CD4-positive, alpha-beta T cell (primary cell): ENCODE measurements at regions not wholly inside any gene's neighbourhood (a gene's known extent, or its start where the extent isn't known, plus 50 kb on each side); places are given as distances from the start of the nearest gene placed in this dataset.

Experiments
- ATAC-seq: fragments of 200-7000 bp; cut with Tn5 transposase; one replicate; pipeline ENCODE4 v1.10.0; 2022; ENCODE audit warnings: mild to moderate bottlenecking; ENCODE audit not compliant: poor library complexity
- CTCF ChIA-PET: fragments of 350-600 bp; sonication (Branson Sonifier 250); formaldehyde crosslinking; loops from one replicate; lab custom pipeline; 2021; ENCODE audit warnings: antibody characterized with exemption, inconsistent platforms; lab: Charles Lee
- POLR2A ChIA-PET: fragments of 350-600 bp; sonication (Branson Sonifier 250); formaldehyde crosslinking; loops from one replicate; lab custom pipeline; 2021; ENCODE audit warnings: antibody characterized with exemption, inconsistent platforms; lab: Charles Lee
- DNase-seq, 14 experiments: peaks; one replicate each; pipeline ENCODE4 v3.0.0-alpha.2; 2013 to 2020; ENCODE audit warnings: mixed read lengths in 2 of 14
- H3K27ac ChIP-seq, 2 donors: one replicate each; pipeline versions ENCODE4 v1.5.1 to v1.7.0; 2013; ENCODE audit warnings: low read length in 2 of 2, low read depth in 1 of 2, mild to moderate bottlenecking in 1 of 2
- H3K27me3 ChIP-seq, 2 experiments: 1 replicate in 1 of 2; 2 replicates in 1 of 2; pipeline versions ENCODE4 v1.6.1 to v1.7.0; 2013; ENCODE audit warnings: low read length in 2 of 2, control low read depth in 1 of 2, mild to moderate bottlenecking in 1 of 2, moderate library complexity in 1 of 2; ENCODE audit not compliant: insufficient read depth in 2 of 2, control insufficient read depth in 1 of 2
- H3K36me3 ChIP-seq: one replicate; pipeline ENCODE4 v1.6.1; 2013; ENCODE audit warnings: low read length, control low read depth; ENCODE audit not compliant: insufficient read depth
- H3K4me1 ChIP-seq: one replicate; pipeline ENCODE4 v1.6.1; 2013; ENCODE audit warnings: low read length, control low read depth; ENCODE audit not compliant: insufficient read depth
- H3K4me3 ChIP-seq: one replicate; pipeline ENCODE4 v1.5.1; 2013; ENCODE audit warnings: mild to moderate bottlenecking, low read length, moderate library complexity
- H3K9me3 ChIP-seq, 2 experiments: 1 replicate in 1 of 2; 2 replicates in 1 of 2; pipeline versions ENCODE4 v1.6.1 to v1.7.0; 2013; ENCODE audit warnings: low read length in 2 of 2, mild to moderate bottlenecking in 2 of 2, control low read depth in 1 of 2, moderate library complexity in 1 of 2; ENCODE audit not compliant: control insufficient read depth in 1 of 2, insufficient read depth in 1 of 2
- H3K27ac Mint-ChIP-seq: one replicate; pipeline ENCODE4 v1.8.0; 2020; ENCODE audit warnings: mixed read lengths
- H3K27me3 Mint-ChIP-seq: one replicate; pipeline ENCODE4 v1.8.0; 2021; ENCODE audit warnings: mixed read lengths
- H3K36me3 Mint-ChIP-seq: one replicate; pipeline ENCODE4 v1.8.0; 2021; ENCODE audit warnings: low read depth, mixed read lengths
- H3K4me1 Mint-ChIP-seq: one replicate; pipeline ENCODE4 v1.8.0; 2021; ENCODE audit warnings: low read depth, mixed read lengths
- H3K4me3 Mint-ChIP-seq: one replicate; pipeline ENCODE4 v1.8.0; 2020; ENCODE audit warnings: mild to moderate bottlenecking, mixed read lengths
- H3K9me3 Mint-ChIP-seq: one replicate; pipeline ENCODE4 v1.8.0; 2020; ENCODE audit warnings: mixed read lengths
- CTCF ChIP-seq: fragments of 200-600 bp; IDR thresholded peaks from one replicate; pipeline ENCODE4 v1.8.0; 2022; ENCODE audit warnings: antibody characterized with exemption, mild to moderate bottlenecking
- intact Hi-C, 2 experiments: fragments of 100-400 bp; cut with DNase I in 1 of 2; cut with micrococcal nuclease in 1 of 2; formaldehyde crosslinking; loops; one replicate each; pipeline versions ENCODE4 v1.15.1 to v1.9.0; 2023 to 2025; cut with DNase I, micrococcal nuclease

- no peak for DNase-seq
- Histone ChIP-seq H3K4me3 (no peak overlapping the region), H3K27me3 (no peaks in the 10 kb centered on the region), H3K36me3 (no peaks in the 10 kb centered on the region), H3K9me3 (peaks cover 0 to 4% of the 10 kb centered on the region in 2 experiments), H3K4me1 (no peaks in the 10 kb centered on the region), H3K27ac (no peak overlapping the region)
- Mint-ChIP-seq H3K4me1 (no peaks in the 10 kb centered on the region), H3K4me3 (no peak overlapping the region), H3K36me3 (no peaks in the 10 kb centered on the region), H3K27ac (no peak overlapping the region), H3K27me3 (no peaks in the 10 kb centered on the region), H3K9me3 (peaks cover 5% of the 10 kb centered on the region)
- intact Hi-C loops = no loop called here
- no peak for ATAC-seq
- no peak for TF ChIP-seq CTCF
- ChIA-PET CTCF (no interaction called here), POLR2A (no interaction called here)
These were observed 571.3 kb upstream of the MIR17HG start for GRCh38 chr13:90776051-90776748.

DNA sequence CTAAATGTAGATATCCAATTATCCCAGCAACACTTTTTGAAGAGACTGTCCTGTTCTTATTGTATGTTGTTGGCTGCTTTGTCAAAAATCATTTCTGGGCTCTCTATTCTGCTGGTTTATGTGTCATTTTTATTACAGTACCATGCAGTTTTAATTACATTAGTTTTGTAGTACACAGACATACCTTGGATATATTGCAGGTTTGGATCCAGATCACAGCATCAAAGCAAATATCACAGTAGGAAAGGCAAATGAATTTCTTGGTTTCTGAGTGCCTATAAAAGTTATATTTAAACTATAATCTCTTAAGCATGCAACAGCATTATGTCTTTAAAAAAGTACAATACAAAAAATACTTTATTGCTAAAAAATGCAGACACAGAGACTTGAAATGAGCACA lies 564.2 kb upstream of the MIR17HG start:
- no peaks in the 10 kb centered on the region for H3K9me3 ChIP-seq

GRCh38 chr13:90787007-90787406 lies 560.5 kb upstream of the MIR17HG start:
- TF ChIP-seq CTCF = no peak
- Histone ChIP-seq H3K27ac (no peak overlapping the region), H3K4me1 (no peaks in the 10 kb centered on the region), H3K4me3 (no peak overlapping the region), H3K36me3 (no peaks in the 10 kb centered on the region), H3K9me3 (no peaks in the 10 kb centered on the region), H3K27me3 (no peaks in the 10 kb centered on the region)
- no peaks in the 10 kb centered on the region for H3K36me3 Mint-ChIP-seq
- POLR2A ChIA-PET = no interaction called here
- DNase-seq (no peak), ATAC-seq (no peak)
- H3K27ac Mint-ChIP-seq = no peak overlapping the region
- CTCF ChIA-PET = no interaction called here
- H3K4me1 Mint-ChIP-seq = no peaks in the 10 kb centered on the region
- no peaks in the 10 kb centered on the region for H3K27me3 Mint-ChIP-seq
- no peaks in the 10 kb centered on the region for H3K9me3 Mint-ChIP-seq
- intact Hi-C loops = no loop called here
- no peak overlapping the region for H3K4me3 Mint-ChIP-seq

More for the DNA sequence above, 564.2 kb upstream of the MIR17HG start:
- Mint-ChIP-seq H3K4me3 (no peak overlapping the region), H3K27me3 (no peaks in the 10 kb centered on the region), H3K9me3 (no peaks in the 10 kb centered on the region), H3K36me3 (no peaks in the 10 kb centered on the region), H3K4me1 (no peaks in the 10 kb centered on the region), H3K27ac (no peak overlapping the region)
- H3K27me3 ChIP-seq = no peaks in the 10 kb centered on the region
- no peak overlapping the region for H3K4me3 ChIP-seq
- ATAC-seq (no peak), DNase-seq (no peak)
- CTCF ChIA-PET = no interaction called here
- no peak overlapping the region for H3K27ac ChIP-seq
- intact Hi-C loops = no loop called here
- POLR2A ChIA-PET = no interaction called here
- H3K36me3 ChIP-seq = no peaks in the 10 kb centered on the region
- H3K4me1 ChIP-seq = no peaks in the 10 kb centered on the region
- TF ChIP-seq CTCF = no peak
